MCF 10A (cell line): ENCODE measurements at regions not wholly inside any gene's neighbourhood (a gene's known extent, or its start where the extent isn't known, plus 50 kb on each side); places are given as distances from the start of the nearest gene placed in this dataset.

Experiments
- BruUV-seq: library from RNA; stranded (reverse); fragments of 400-500 nt; replicated peaks from 2 replicates; lab custom pipeline; 2021; lab: Mats Ljungman, UMichigan
- CTCF ChIA-PET: fragments of 300-600 bp; sonication (Branson Sonifier 250); formaldehyde crosslinking; extraction: SDS; loops from one replicate; lab custom pipeline; 2021; ENCODE audit warnings: antibody characterized with exemption, inconsistent platforms; lab: Yijun Ruan, JAX
- POLR2A ChIA-PET: fragments of 300-600, 350-650 bp; sonication (Branson Sonifier 250); formaldehyde crosslinking; extraction: SDS; loops from one replicate; lab custom pipeline; 2020; ENCODE audit warnings: antibody characterized with exemption, inconsistent platforms; lab: Yijun Ruan, JAX
- DNase-seq: peaks from one replicate; pipeline ENCODE4 v3.0.0-alpha.2; 2018; ENCODE audit not compliant: unreplicated experiment
- H3K27ac Mint-ChIP-seq: one replicate; pipeline ENCODE4 v1.8.0; 2022; ENCODE audit warnings: mild to moderate bottlenecking, low read depth, mixed read lengths; ENCODE audit not compliant: unreplicated experiment
- H3K27me3 Mint-ChIP-seq: one replicate; pipeline ENCODE4 v1.8.0; 2022; ENCODE audit warnings: mixed read lengths; ENCODE audit not compliant: insufficient read depth, unreplicated experiment
- H3K36me3 Mint-ChIP-seq: one replicate; pipeline ENCODE4 v1.8.0; 2022; ENCODE audit warnings: mild to moderate bottlenecking, moderate library complexity, mixed read lengths; ENCODE audit not compliant: insufficient read depth, unreplicated experiment
- H3K4me1 Mint-ChIP-seq: one replicate; pipeline ENCODE4 v1.8.0; 2022; ENCODE audit warnings: mixed read lengths; ENCODE audit not compliant: insufficient read depth, unreplicated experiment
- H3K4me3 Mint-ChIP-seq: one replicate; pipeline ENCODE4 v1.8.0; 2022; ENCODE audit warnings: mild to moderate bottlenecking, moderate library complexity, mixed read lengths; ENCODE audit not compliant: unreplicated experiment
- H3K9me3 Mint-ChIP-seq: one replicate; pipeline ENCODE4 v1.8.0; 2022; ENCODE audit warnings: mixed read lengths; ENCODE audit not compliant: unreplicated experiment
- intact Hi-C: fragments of 100-400 bp; cut with micrococcal nuclease; formaldehyde crosslinking; loops from 2 replicates; pipeline ENCODE4 v1.14.1; 2022
- TF ChIP-seq, protein P1 (sequence below): fragments of 200-600 bp; IDR thresholded peaks from one replicate; pipeline ENCODE4 v1.8.0; 2022; ENCODE audit warnings: antibody characterized with exemption, mild to moderate bottlenecking; ENCODE audit not compliant: unreplicated experiment

GRCh38 chr10:60728056-60728455 is 50.2 kb upstream of the CDK1 start:
- H3K27ac Mint-ChIP-seq = no peak overlapping the region

DNA sequence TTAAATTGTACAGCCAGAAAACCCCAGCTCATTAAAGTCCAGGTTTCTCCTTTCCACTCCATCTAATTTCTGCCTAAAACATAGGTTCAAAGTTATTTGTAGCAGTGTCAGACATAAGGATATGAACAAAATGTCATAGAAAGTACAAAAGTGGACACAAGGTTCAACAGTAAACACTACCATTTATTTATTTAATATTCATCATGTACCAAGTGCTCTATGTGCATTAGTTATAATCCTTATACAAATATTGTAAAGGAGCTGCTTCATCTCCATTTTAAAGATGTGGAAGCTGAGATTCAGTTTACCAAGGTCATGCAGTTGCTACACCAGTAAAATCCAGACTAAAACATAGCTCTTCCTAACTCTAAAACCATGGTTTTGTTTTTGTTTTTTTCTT is 52.0 kb upstream of the CDK1 start:
- intact Hi-C loops = no loop called here
- H3K4me3 Mint-ChIP-seq = no peak overlapping the region
- H3K27ac Mint-ChIP-seq = no peak overlapping the region
- no TSS peak for BruUV-seq
- POLR2A ChIA-PET = interaction anchor here (0.6 to 1.4 kb wide), 5 partner anchors 9 to 55 kb away, joined by 3 to 7 read pairs (median 4); partner anchors contain the start of gene CDK1
- H3K4me1 Mint-ChIP-seq = peaks cover 15% of the 10 kb centered on the region
- H3K27me3 Mint-ChIP-seq = no peaks in the 10 kb centered on the region
- H3K36me3 Mint-ChIP-seq = no peaks in the 10 kb centered on the region
- CTCF ChIA-PET = interaction anchor here (1.0 to 1.5 kb wide), 3 partner anchors 7 to 43 kb away, joined by 3 to 5 read pairs (median 4); no protein-coding TSS in a partner anchor
- H3K9me3 Mint-ChIP-seq = no peaks in the 10 kb centered on the region
- DNase-seq = no peak
- TF ChIP-seq, protein P1, sequence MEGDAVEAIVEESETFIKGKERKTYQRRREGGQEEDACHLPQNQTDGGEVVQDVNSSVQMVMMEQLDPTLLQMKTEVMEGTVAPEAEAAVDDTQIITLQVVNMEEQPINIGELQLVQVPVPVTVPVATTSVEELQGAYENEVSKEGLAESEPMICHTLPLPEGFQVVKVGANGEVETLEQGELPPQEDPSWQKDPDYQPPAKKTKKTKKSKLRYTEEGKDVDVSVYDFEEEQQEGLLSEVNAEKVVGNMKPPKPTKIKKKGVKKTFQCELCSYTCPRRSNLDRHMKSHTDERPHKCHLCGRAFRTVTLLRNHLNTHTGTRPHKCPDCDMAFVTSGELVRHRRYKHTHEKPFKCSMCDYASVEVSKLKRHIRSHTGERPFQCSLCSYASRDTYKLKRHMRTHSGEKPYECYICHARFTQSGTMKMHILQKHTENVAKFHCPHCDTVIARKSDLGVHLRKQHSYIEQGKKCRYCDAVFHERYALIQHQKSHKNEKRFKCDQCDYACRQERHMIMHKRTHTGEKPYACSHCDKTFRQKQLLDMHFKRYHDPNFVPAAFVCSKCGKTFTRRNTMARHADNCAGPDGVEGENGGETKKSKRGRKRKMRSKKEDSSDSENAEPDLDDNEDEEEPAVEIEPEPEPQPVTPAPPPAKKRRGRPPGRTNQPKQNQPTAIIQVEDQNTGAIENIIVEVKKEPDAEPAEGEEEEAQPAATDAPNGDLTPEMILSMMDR = no peak

More at GRCh38 chr10:60728056-60728455, 50.2 kb upstream of the CDK1 start:
- Mint-ChIP-seq H3K27me3 (no peaks in the 10 kb centered on the region), H3K4me3 (no peak overlapping the region), H3K36me3 (no peaks in the 10 kb centered on the region), H3K4me1 (peaks cover 28% of the 10 kb centered on the region), H3K9me3 (no peaks in the 10 kb centered on the region)
- POLR2A ChIA-PET = interaction anchor here (1.0 to 1.9 kb wide), 3 partner anchors 9 to 30 kb away, joined by 3 to 10 read pairs (median 4); no protein-coding TSS in a partner anchor
- peak; percentile 15 for DNase-seq
- intact Hi-C loops = no loop called here
- BruUV-seq = no TSS peak
- CTCF ChIA-PET = interaction anchor here (1.2 to 3.0 kb wide), 2 partner anchors 41 to 78 kb away, joined by 3 to 11 read pairs; no protein-coding TSS in a partner anchor
- TF ChIP-seq, protein P1 = no peak

DNA sequence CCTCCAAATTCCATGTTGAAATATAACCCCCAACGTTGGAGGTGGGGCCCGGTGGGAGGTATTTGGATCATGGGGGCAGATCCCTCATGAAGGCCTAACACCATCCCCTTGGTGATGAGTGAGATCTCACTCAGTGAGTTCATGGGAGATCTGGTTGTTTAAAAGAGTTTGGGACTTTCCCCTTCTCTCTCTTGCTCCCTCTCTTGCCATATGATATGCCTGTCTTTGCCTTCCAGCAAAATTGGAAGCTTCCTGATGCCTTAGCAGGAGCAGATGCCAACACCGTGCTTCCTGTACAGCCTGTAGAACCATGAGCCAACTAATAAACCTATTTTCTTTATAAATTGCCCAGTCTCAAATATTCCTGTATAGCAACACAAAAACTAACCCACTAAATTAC is 55.7 kb upstream of the CDK1 start:
- Mint-ChIP-seq H3K27me3 (no peaks in the 10 kb centered on the region), H3K27ac (no peak overlapping the region), H3K9me3 (no peaks in the 10 kb centered on the region), H3K4me1 (peaks cover 6% of the 10 kb centered on the region), H3K36me3 (no peaks in the 10 kb centered on the region), H3K4me3 (no peak overlapping the region)
- DNase-seq = no peak
- TF ChIP-seq, protein P1 = no peak
- CTCF ChIA-PET = interaction anchor here (0.8 to 1.0 kb wide), 2 partner anchors 9 to 79 kb away, joined by 3 read pairs; no protein-coding TSS in a partner anchor
- intact Hi-C loops = no loop called here
- POLR2A ChIA-PET = no interaction called here
- no TSS peak for BruUV-seq

GRCh38 chr10:60719721-60720120 is 58.6 kb upstream of the CDK1 start:
- no peak overlapping the region for H3K4me3 Mint-ChIP-seq
- intact Hi-C loops = no loop called here
- H3K4me1 Mint-ChIP-seq = peaks cover 6% of the 10 kb centered on the region
- TF ChIP-seq, protein P1 = no peak
- ChIA-PET CTCF (interaction anchor here (0.5 kb wide), 1 partner anchor 39 kb away, joined by 3 read pairs; no protein-coding TSS in a partner anchor), POLR2A (interaction anchor here (1.1 to 2.1 kb wide), 2 partner anchors 9 to 11 kb away, joined by 4 to 10 read pairs; no protein-coding TSS in a partner anchor)
- DNase-seq = no peak
- H3K9me3 Mint-ChIP-seq = no peaks in the 10 kb centered on the region
- H3K27ac Mint-ChIP-seq = no peak overlapping the region
- H3K36me3 Mint-ChIP-seq = no peaks in the 10 kb centered on the region
- BruUV-seq = no TSS peak
- no peaks in the 10 kb centered on the region for H3K27me3 Mint-ChIP-seq
